22Rv1 (cell line): ENCODE measurements at regions not wholly inside any gene's neighbourhood (a gene's known extent, or its start where the extent isn't known, plus 50 kb on each side); places are given as distances from the start of the nearest gene placed in this dataset.

Experiments
- H3K27ac ChIP-seq: fragments of 450-650 bp; 2 replicates; pipeline ENCODE4 v1.5.1; 2017
- CTCF ChIP-seq: fragments of 450-650 bp; IDR thresholded peaks from 2 replicates; pipeline ENCODE4 v1.5.1; 2017; ENCODE audit warnings: mild to moderate bottlenecking
- ZFX ChIP-seq: fragments of 450-650 bp; IDR thresholded peaks from 2 replicates; pipeline ENCODE4 v1.6.1; 2017; ENCODE audit warnings: antibody characterized with exemption, borderline replicate concordance

- H3K27ac ChIP-seq = no peak overlapping the region
- TF ChIP-seq ZFX = no peak
- TF ChIP-seq CTCF = no peak
Observed at GRCh38 chr2:2530334-2530733, 199.3 kb upstream of the MYT1L start.

GRCh38 chr2:2528846-2529245, 197.8 kb upstream of the MYT1L start:
- no peak overlapping the region for H3K27ac ChIP-seq
- TF ChIP-seq CTCF (no peak), ZFX (no peak)

GRCh38 chr2:2527148-2527547, 196.1 kb upstream of the MYT1L start:
- H3K27ac ChIP-seq = no peak overlapping the region
- TF ChIP-seq CTCF = no peak
- TF ChIP-seq ZFX = no peak

GRCh38 chr2:2524348-2524941, 193.4 kb upstream of the MYT1L start:
- no peak overlapping the region for H3K27ac ChIP-seq
- TF ChIP-seq ZFX = no peak
- no peak for TF ChIP-seq CTCF

- TF ChIP-seq CTCF (no peak), ZFX (no peak)
- no peak overlapping the region for H3K27ac ChIP-seq
Observed at GRCh38 chr2:2523461-2524347, 192.6 kb upstream of the MYT1L start.

- TF ChIP-seq ZFX = no peak
- no peak for TF ChIP-seq CTCF
- H3K27ac ChIP-seq = no peak overlapping the region
Observed at GRCh38 chr2:2520401-2520811, 189.3 kb upstream of the MYT1L start.

- no peak overlapping the region for H3K27ac ChIP-seq
Observed at GRCh38 chr2:2519381-2519780, 188.3 kb upstream of the MYT1L start.

More at GRCh38 chr2:2519381-2519780, 188.3 kb upstream of the MYT1L start:
- TF ChIP-seq CTCF (no peak), ZFX (no peak)
